ENCODE measurements at regions not wholly inside any gene's neighbourhood (a gene's known extent, or its start where the extent isn't known, plus 50 kb on each side); places are given as distances from the start of the nearest gene placed in this dataset.

DNA sequence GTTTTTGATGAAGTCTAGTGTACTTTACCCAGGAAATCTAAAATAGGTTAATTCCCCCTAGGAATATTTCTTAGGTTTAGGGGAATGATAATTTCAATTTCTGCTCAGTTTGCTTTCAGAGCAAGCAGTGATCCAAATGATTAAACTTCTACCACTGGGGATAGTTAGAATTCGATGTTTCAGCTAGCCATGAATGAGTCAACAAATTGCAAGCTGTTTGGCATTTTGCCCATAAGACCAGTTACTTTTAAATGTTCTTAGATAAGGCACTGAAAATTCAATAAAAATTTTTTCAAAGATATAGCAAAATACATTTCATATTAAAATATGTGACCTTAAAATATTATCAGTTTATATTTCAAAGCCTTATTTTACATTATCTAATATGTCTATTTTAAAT, 993.6 kb downstream of the ARAP2 start:
- CTCF ChIA-PET, result no interaction called here
- Histone ChIP-seq H3K4me3 (ENCODE audit: control insufficient read depth in 1 of 7, extremely low read depth in 1 of 7, insufficient read depth in 4 of 7, low read depth in 2 of 7, low read length in 6 of 7) (no peak overlapping the region), H3K27me3 (replicated peaks in 2 of 5; ENCODE audit: control insufficient read depth in 4 of 5, insufficient read depth in 5 of 5, low read length in 4 of 5) (no peaks in the 10 kb centered on the region), H3K27ac (ENCODE audit: insufficient read depth in 1 of 2, low read depth in 1 of 2, low read length in 2 of 2, poor library complexity in 1 of 2, severe bottlenecking in 2 of 2) (no peak overlapping the region), H3K4me1 (ENCODE audit: control extremely low read depth in 1 of 4, control insufficient read depth in 4 of 4, insufficient read depth in 4 of 4, low read length in 3 of 4) (no peaks in the 10 kb centered on the region), H3K9me3 (ENCODE audit: control extremely low read depth in 1 of 5, control insufficient read depth in 4 of 5, insufficient read depth in 2 of 5, low read depth in 1 of 5, low read length in 4 of 5) (peaks cover 0 to 2% (median 0%) of the 10 kb centered on the region in 5 experiments), H3K36me3 (ENCODE audit: control insufficient read depth in 4 of 4, insufficient read depth in 4 of 4, low read length in 3 of 4) (no peaks in the 10 kb centered on the region)
- WGBS (ENCODE audit: insufficient coverage), result no CpG with 5 or more reads among the region's 1 CpG
- no peak for DNase-seq
- POLR2A ChIA-PET, result no interaction called here

DNA sequence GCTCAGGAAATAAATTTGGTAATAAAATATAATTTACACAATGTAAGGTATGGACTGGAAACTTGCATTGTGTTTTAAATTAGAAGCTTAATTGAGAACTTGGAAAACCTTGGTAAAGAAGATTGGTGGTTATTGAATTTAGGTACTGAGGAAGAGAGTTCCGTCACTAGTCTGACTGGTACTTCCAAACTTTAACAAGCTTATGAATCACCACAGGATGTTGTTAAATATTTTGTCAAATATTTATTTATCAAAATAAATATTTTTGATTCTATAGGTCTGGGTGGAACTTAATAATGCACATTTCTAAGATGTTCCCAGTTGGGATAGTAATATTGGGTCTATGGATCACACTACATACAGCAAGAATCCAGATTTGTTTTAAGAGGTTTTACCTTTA, 992.2 kb downstream of the ARAP2 start:
- WGBS (ENCODE audit: insufficient coverage), result no CpG with 5 or more reads among the region's 1 CpG
- Histone ChIP-seq H3K27ac (ENCODE audit: insufficient read depth in 1 of 2, low read depth in 1 of 2, low read length in 2 of 2, poor library complexity in 1 of 2, severe bottlenecking in 2 of 2) (no peak overlapping the region), H3K36me3 (ENCODE audit: control insufficient read depth in 4 of 4, insufficient read depth in 4 of 4, low read length in 3 of 4) (no peaks in the 10 kb centered on the region), H3K4me1 (ENCODE audit: control extremely low read depth in 1 of 4, control insufficient read depth in 4 of 4, insufficient read depth in 4 of 4, low read length in 3 of 4) (no peaks in the 10 kb centered on the region), H3K9me3 (ENCODE audit: control extremely low read depth in 1 of 5, control insufficient read depth in 4 of 5, insufficient read depth in 2 of 5, low read depth in 1 of 5, low read length in 4 of 5) (peaks cover 0 to 2% (median 0%) of the 10 kb centered on the region in 5 experiments), H3K27me3 (replicated peaks in 2 of 5; ENCODE audit: control insufficient read depth in 4 of 5, insufficient read depth in 5 of 5, low read length in 4 of 5) (no peaks in the 10 kb centered on the region), H3K4me3 (ENCODE audit: control insufficient read depth in 1 of 7, extremely low read depth in 1 of 7, insufficient read depth in 4 of 7, low read depth in 2 of 7, low read length in 6 of 7) (no peak overlapping the region)
- DNase-seq, result no peak
- CTCF ChIA-PET, result no interaction called here
- POLR2A ChIA-PET, result no interaction called here

DNA sequence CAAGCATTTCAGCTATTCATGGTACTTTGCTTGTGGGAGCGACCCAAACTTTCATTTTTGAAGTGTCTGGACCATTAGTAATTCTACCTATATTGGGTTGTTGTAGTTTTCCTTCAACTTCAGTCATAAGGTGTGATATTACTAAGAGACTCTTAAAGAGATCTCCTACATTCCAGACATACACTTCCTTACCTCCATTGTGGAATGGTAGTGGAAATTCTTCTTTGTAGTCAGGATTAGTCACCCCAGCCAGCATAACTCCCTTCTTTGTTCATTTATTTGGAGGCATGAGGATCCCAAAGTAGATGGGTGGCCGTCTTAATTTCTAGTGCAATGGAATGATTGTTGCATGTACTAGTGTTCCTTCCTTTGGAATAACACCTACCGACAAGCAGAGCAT, 991.4 kb downstream of the ARAP2 start:
- Histone ChIP-seq H3K27me3 (replicated peaks in 2 of 5; ENCODE audit: control insufficient read depth in 4 of 5, insufficient read depth in 5 of 5, low read length in 4 of 5) (no peaks in the 10 kb centered on the region), H3K4me3 (ENCODE audit: control insufficient read depth in 1 of 7, extremely low read depth in 1 of 7, insufficient read depth in 4 of 7, low read depth in 2 of 7, low read length in 6 of 7) (no peak overlapping the region), H3K9me3 (ENCODE audit: control extremely low read depth in 1 of 5, control insufficient read depth in 4 of 5, insufficient read depth in 2 of 5, low read depth in 1 of 5, low read length in 4 of 5) (peaks cover 0 to 2% (median 0%) of the 10 kb centered on the region in 5 experiments), H3K4me1 (ENCODE audit: control extremely low read depth in 1 of 4, control insufficient read depth in 4 of 4, insufficient read depth in 4 of 4, low read length in 3 of 4) (no peaks in the 10 kb centered on the region), H3K36me3 (ENCODE audit: control insufficient read depth in 4 of 4, insufficient read depth in 4 of 4, low read length in 3 of 4) (no peaks in the 10 kb centered on the region), H3K27ac (ENCODE audit: insufficient read depth in 1 of 2, low read depth in 1 of 2, low read length in 2 of 2, poor library complexity in 1 of 2, severe bottlenecking in 2 of 2) (no peak overlapping the region)
- no peak for DNase-seq
- no CpG with 5 or more reads among the region's 3 CpGs for WGBS (ENCODE audit: insufficient coverage)
- CTCF ChIA-PET, result no interaction called here
- POLR2A ChIA-PET, result no interaction called here

DNA sequence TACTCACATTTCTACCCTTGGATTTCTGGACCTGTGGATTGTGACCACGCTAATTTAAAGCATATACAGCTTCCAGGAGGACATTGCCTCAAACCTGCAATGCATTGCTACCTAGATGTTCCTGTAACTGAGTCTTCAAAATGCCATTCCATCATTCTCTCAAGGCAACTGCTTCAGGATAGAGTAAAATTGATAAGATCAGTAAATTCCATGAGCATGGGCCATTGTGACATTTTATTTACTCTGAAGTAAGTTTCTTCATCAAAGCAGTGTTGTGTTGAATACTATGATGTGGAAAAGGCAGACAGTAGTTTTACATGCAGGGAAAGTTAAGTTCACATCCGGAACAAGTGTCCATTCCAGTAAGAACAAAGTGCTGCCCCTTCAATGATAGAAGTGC, 991.0 kb downstream of the ARAP2 start:
- ChIA-PET CTCF (no interaction called here), POLR2A (no interaction called here)
- Histone ChIP-seq H3K27ac (ENCODE audit: insufficient read depth in 1 of 2, low read depth in 1 of 2, low read length in 2 of 2, poor library complexity in 1 of 2, severe bottlenecking in 2 of 2) (no peak overlapping the region), H3K9me3 (ENCODE audit: control extremely low read depth in 1 of 5, control insufficient read depth in 4 of 5, insufficient read depth in 2 of 5, low read depth in 1 of 5, low read length in 4 of 5) (peaks cover 0 to 2% (median 0%) of the 10 kb centered on the region in 5 experiments), H3K36me3 (ENCODE audit: control insufficient read depth in 4 of 4, insufficient read depth in 4 of 4, low read length in 3 of 4) (no peaks in the 10 kb centered on the region), H3K27me3 (replicated peaks in 2 of 5; ENCODE audit: control insufficient read depth in 4 of 5, insufficient read depth in 5 of 5, low read length in 4 of 5) (no peaks in the 10 kb centered on the region), H3K4me3 (ENCODE audit: control insufficient read depth in 1 of 7, extremely low read depth in 1 of 7, insufficient read depth in 4 of 7, low read depth in 2 of 7, low read length in 6 of 7) (no peak overlapping the region), H3K4me1 (ENCODE audit: control extremely low read depth in 1 of 4, control insufficient read depth in 4 of 4, insufficient read depth in 4 of 4, low read length in 3 of 4) (no peaks in the 10 kb centered on the region)
- no peak for DNase-seq
- 88% methylated on average over 2 of the region's 2 CpGs for WGBS (ENCODE audit: insufficient coverage)

DNA sequence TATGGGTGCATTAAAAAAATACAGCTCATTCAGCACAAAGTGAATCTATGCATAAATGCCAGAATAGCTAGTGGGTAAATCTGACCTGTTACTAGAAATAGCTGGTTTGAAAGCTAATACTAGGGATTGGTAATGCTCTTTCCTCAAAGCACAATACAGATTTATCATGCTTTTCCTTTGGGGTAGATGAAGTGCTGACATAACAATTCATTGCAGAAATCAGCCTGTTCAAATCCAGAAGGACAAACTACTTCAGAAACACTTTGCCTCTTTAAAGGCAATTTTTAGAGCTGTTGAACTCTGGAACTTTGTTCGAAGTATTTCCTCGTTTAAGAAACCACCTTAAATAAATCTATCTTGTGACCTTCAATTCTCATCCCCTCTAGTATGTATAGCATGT, 957.9 kb downstream of the ARAP2 start:
- H3K4me1 ChIP-seq (ENCODE audit: control extremely low read depth in 1 of 4, control insufficient read depth in 4 of 4, insufficient read depth in 4 of 4, low read length in 3 of 4), result no peaks in the 10 kb centered on the region
- H3K4me3 ChIP-seq (ENCODE audit: control insufficient read depth in 1 of 7, extremely low read depth in 1 of 7, insufficient read depth in 4 of 7, low read depth in 2 of 7, low read length in 6 of 7), result no peak overlapping the region
- POLR2A ChIA-PET, result no interaction called here
- no peaks in the 10 kb centered on the region for H3K27me3 ChIP-seq (replicated peaks in 2 of 5; ENCODE audit: control insufficient read depth in 4 of 5, insufficient read depth in 5 of 5, low read length in 4 of 5)
- no peaks in the 10 kb centered on the region for H3K36me3 ChIP-seq (ENCODE audit: control insufficient read depth in 4 of 4, insufficient read depth in 4 of 4, low read length in 3 of 4)
- H3K27ac ChIP-seq (ENCODE audit: insufficient read depth in 1 of 2, low read depth in 1 of 2, low read length in 2 of 2, poor library complexity in 1 of 2, severe bottlenecking in 2 of 2), result no peak overlapping the region
- CTCF ChIA-PET, result no interaction called here
- WGBS (ENCODE audit: insufficient coverage), result no CpG with 5 or more reads among the region's 2 CpGs
- DNase-seq, result no peak
- H3K9me3 ChIP-seq (ENCODE audit: control extremely low read depth in 1 of 5, control insufficient read depth in 4 of 5, insufficient read depth in 2 of 5, low read depth in 1 of 5, low read length in 4 of 5), result no peaks in the 10 kb centered on the region

DNA sequence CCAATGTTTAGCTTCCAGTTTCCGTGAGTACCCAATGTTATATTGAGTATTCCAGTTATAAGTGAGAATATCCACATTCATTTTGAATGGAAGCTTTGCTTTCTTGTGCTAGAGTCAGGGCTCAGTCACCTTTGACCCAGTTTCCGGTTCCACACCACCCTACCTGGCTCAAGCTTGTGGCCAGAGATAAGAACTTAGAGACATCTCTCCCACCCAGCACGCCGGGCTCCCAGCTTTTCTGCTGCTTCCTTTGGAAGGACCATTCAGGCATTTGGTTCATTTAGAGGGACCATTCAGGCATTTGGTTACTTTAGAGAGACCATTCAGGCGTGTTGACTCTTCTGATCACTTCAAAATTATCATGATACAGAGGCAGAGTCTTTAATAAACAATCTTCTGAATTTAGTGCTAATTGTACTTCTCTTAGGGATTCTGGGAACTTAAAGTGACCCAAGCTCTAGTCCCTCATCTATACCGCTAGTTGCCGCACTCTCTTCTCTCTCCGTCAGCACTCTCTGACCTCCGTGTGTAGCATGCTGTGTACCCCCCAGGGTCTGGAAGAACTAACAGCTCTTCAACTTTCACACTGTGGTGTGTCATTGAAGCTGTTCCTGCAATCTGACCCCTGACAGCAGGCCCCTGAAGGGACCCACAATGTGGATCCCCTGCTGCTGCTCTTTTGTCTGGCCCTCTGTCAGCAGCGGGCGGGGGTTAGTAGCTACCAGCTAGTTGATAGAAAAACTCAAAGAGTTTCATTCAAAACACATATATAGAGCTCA, 943.1 kb downstream of the ARAP2 start:
- H3K27ac ChIP-seq (ENCODE audit: insufficient read depth in 1 of 2, low read depth in 1 of 2, low read length in 2 of 2, poor library complexity in 1 of 2, severe bottlenecking in 2 of 2), result no peak overlapping the region
- H3K9me3 ChIP-seq (ENCODE audit: control extremely low read depth in 1 of 5, control insufficient read depth in 4 of 5, insufficient read depth in 2 of 5, low read depth in 1 of 5, low read length in 4 of 5), result no peaks in the 10 kb centered on the region
- no peak for DNase-seq
- H3K4me1 ChIP-seq (ENCODE audit: control extremely low read depth in 1 of 4, control insufficient read depth in 4 of 4, insufficient read depth in 4 of 4, low read length in 3 of 4), result no peaks in the 10 kb centered on the region
- 92% methylated on average over 4 of the region's 11 CpGs for WGBS (ENCODE audit: insufficient coverage)
- no peaks in the 10 kb centered on the region for H3K36me3 ChIP-seq (ENCODE audit: control insufficient read depth in 4 of 4, insufficient read depth in 4 of 4, low read length in 3 of 4)
- ChIA-PET POLR2A (no interaction called here), CTCF (no interaction called here)
- no peaks in the 10 kb centered on the region for H3K27me3 ChIP-seq (replicated peaks in 2 of 5; ENCODE audit: control insufficient read depth in 4 of 5, insufficient read depth in 5 of 5, low read length in 4 of 5)
- H3K4me3 ChIP-seq (ENCODE audit: control insufficient read depth in 1 of 7, extremely low read depth in 1 of 7, insufficient read depth in 4 of 7, low read depth in 2 of 7, low read length in 6 of 7), result no peak overlapping the region

DNA sequence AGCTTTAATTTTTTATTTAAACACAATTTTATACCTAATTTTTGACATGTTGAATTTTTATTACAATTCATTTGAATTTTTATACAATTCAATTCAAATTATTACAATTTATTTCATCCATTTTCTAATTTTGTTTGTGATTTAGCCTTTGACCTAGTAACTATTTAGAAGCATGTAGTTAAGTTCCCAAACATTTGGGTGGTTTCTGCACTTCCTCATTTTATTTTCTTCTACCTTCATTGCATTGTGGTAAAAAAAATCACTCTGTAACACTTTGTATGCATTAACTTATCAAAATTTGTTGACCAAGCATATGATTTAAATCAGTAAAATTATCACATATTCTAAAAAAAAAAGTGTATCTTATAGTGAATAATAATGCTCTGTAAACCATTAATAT, 928.9 kb downstream of the ARAP2 start:
- Histone ChIP-seq H3K9me3 (ENCODE audit: control extremely low read depth in 1 of 5, control insufficient read depth in 4 of 5, insufficient read depth in 2 of 5, low read depth in 1 of 5, low read length in 4 of 5) (peaks cover 0 to 1% (median 0%) of the 10 kb centered on the region in 5 experiments), H3K4me1 (ENCODE audit: control extremely low read depth in 1 of 4, control insufficient read depth in 4 of 4, insufficient read depth in 4 of 4, low read length in 3 of 4) (no peaks in the 10 kb centered on the region), H3K4me3 (ENCODE audit: control insufficient read depth in 1 of 7, extremely low read depth in 1 of 7, insufficient read depth in 4 of 7, low read depth in 2 of 7, low read length in 6 of 7) (no peak overlapping the region), H3K36me3 (ENCODE audit: control insufficient read depth in 4 of 4, insufficient read depth in 4 of 4, low read length in 3 of 4) (no peaks in the 10 kb centered on the region), H3K27me3 (replicated peaks in 2 of 5; ENCODE audit: control insufficient read depth in 4 of 5, insufficient read depth in 5 of 5, low read length in 4 of 5) (no peaks in the 10 kb centered on the region), H3K27ac (ENCODE audit: insufficient read depth in 1 of 2, low read depth in 1 of 2, low read length in 2 of 2, poor library complexity in 1 of 2, severe bottlenecking in 2 of 2) (no peak overlapping the region)
- DNase-seq, result peak in 1 of 3 donors; percentile 0
- ChIA-PET CTCF (no interaction called here), POLR2A (no interaction called here)

Data from common myeloid progenitor, CD34-positive (primary cell).